GM23338 (cell line): ENCODE measurements at regions not wholly inside any gene's neighbourhood (a gene's known extent, or its start where the extent isn't known, plus 50 kb on each side); places are given as distances from the start of the nearest gene placed in this dataset.

Experiments
- CREB1 ChIP-seq: fragments of 250-450 bp; sonication (Bioruptor Pico); IDR thresholded peaks from 2 replicates; pipeline ENCODE4 v1.5.0; 2020; ENCODE audit warnings: low read depth, mild to moderate bottlenecking, moderate library complexity
- EZH2 ChIP-seq: fragments of 200-600 bp; sonication (generic); IDR thresholded peaks from one replicate; pipeline ENCODE4 v1.8.0; 2017; ENCODE audit warnings: antibody characterized with exemption, mild to moderate bottlenecking, low read depth; ENCODE audit not compliant: unreplicated experiment
- EZH2phosphoT487 ChIP-seq: fragments of 200-600 bp; sonication (generic); IDR thresholded peaks from one replicate; pipeline ENCODE4 v1.8.1; 2018; ENCODE audit warnings: antibody characterized with exemption; ENCODE audit not compliant: unreplicated experiment
- JUNB ChIP-seq: IDR thresholded peaks from one replicate; pipeline ENCODE4 v1.6.1; 2016; ENCODE audit warnings: antibody characterized with exemption; ENCODE audit not compliant: unreplicated experiment
- NANOG ChIP-seq: IDR thresholded peaks from 2 replicates; pipeline ENCODE4 v1.6.1; 2016; ENCODE audit warnings: antibody characterized with exemption, borderline replicate concordance
- POLR2AphosphoS5 ChIP-seq: IDR thresholded peaks from 2 replicates; pipeline ENCODE4 v1.6.1; 2016; ENCODE audit warnings: antibody characterized with exemption, low read depth
- STAT1 ChIP-seq: IDR thresholded peaks from one replicate; pipeline ENCODE4 v1.6.1; 2016; ENCODE audit warnings: antibody characterized with exemption; ENCODE audit not compliant: unreplicated experiment
- ZNF114 ChIP-seq: fragments of 250-450 bp; sonication (Bioruptor Pico); IDR thresholded peaks from 2 replicates; pipeline ENCODE4 v1.5.0; 2020; ENCODE audit warnings: mild to moderate bottlenecking, moderate library complexity
- ZNF331 ChIP-seq: fragments of 250-450 bp; sonication (Bioruptor Pico); IDR thresholded peaks from 2 replicates; pipeline ENCODE4 v1.5.0; 2020; ENCODE audit warnings: low read depth, mild to moderate bottlenecking, moderate library complexity
- TF ChIP-seq, protein P1 (sequence below), 2 experiments: fragments of 200-600 bp in 1 of 2; sonication (generic) in 1 of 2; conservative IDR thresholded peaks; 2 replicates each; pipeline versions ENCODE4 v1.5.1 to v1.6.1; 2016 to 2017; ENCODE audit warnings: antibody characterized with exemption in 2 of 2, low read depth in 2 of 2, mild to moderate bottlenecking in 2 of 2, moderate library complexity in 1 of 2
- TF ChIP-seq, protein P2 (sequence below): IDR thresholded peaks from one replicate; pipeline ENCODE4 v1.6.1; 2018; ENCODE audit warnings: antibody characterized with exemption; ENCODE audit not compliant: unreplicated experiment

DNA sequence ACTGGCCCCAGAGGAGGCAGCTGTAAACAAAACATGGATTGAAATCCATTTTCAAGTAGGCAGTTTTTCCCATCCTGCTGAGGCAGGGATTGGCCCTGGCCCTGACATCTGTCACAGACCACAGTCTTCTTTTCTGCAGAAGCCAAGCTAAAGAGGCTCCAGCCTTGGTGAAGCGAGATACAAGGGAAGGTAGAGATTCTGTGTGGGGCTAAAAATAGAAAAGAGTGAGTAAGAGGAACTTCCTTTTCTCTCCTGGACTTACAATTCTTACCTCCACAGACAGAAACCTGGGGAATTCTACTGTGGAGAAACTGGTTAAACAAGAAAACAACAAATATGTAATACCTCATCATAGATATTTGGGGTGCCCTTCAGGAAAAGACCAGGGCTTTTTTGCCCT lies 624.8 kb upstream of the FZD8 start:
- no peak for TF ChIP-seq POLR2AphosphoS5
- TF ChIP-seq, protein P1, sequence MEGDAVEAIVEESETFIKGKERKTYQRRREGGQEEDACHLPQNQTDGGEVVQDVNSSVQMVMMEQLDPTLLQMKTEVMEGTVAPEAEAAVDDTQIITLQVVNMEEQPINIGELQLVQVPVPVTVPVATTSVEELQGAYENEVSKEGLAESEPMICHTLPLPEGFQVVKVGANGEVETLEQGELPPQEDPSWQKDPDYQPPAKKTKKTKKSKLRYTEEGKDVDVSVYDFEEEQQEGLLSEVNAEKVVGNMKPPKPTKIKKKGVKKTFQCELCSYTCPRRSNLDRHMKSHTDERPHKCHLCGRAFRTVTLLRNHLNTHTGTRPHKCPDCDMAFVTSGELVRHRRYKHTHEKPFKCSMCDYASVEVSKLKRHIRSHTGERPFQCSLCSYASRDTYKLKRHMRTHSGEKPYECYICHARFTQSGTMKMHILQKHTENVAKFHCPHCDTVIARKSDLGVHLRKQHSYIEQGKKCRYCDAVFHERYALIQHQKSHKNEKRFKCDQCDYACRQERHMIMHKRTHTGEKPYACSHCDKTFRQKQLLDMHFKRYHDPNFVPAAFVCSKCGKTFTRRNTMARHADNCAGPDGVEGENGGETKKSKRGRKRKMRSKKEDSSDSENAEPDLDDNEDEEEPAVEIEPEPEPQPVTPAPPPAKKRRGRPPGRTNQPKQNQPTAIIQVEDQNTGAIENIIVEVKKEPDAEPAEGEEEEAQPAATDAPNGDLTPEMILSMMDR (conservative IDR thresholded peaks at IDR 0.05; ENCODE audit: low read depth in 2 of 2), result no peak
- no peak for TF ChIP-seq EZH2phosphoT487
- TF ChIP-seq, protein P2, sequence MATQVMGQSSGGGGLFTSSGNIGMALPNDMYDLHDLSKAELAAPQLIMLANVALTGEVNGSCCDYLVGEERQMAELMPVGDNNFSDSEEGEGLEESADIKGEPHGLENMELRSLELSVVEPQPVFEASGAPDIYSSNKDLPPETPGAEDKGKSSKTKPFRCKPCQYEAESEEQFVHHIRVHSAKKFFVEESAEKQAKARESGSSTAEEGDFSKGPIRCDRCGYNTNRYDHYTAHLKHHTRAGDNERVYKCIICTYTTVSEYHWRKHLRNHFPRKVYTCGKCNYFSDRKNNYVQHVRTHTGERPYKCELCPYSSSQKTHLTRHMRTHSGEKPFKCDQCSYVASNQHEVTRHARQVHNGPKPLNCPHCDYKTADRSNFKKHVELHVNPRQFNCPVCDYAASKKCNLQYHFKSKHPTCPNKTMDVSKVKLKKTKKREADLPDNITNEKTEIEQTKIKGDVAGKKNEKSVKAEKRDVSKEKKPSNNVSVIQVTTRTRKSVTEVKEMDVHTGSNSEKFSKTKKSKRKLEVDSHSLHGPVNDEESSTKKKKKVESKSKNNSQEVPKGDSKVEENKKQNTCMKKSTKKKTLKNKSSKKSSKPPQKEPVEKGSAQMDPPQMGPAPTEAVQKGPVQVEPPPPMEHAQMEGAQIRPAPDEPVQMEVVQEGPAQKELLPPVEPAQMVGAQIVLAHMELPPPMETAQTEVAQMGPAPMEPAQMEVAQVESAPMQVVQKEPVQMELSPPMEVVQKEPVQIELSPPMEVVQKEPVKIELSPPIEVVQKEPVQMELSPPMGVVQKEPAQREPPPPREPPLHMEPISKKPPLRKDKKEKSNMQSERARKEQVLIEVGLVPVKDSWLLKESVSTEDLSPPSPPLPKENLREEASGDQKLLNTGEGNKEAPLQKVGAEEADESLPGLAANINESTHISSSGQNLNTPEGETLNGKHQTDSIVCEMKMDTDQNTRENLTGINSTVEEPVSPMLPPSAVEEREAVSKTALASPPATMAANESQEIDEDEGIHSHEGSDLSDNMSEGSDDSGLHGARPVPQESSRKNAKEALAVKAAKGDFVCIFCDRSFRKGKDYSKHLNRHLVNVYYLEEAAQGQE, result no peak
- TF ChIP-seq JUNB, result no peak
- TF ChIP-seq EZH2, result no peak
- TF ChIP-seq NANOG, result no peak
- no peak for TF ChIP-seq CREB1 (CRISPR knock-in tag)
- no peak for TF ChIP-seq ZNF114 (CRISPR knock-in tag)
- TF ChIP-seq STAT1, result no peak
- no peak for TF ChIP-seq ZNF331 (CRISPR knock-in tag)
